ENCODE measurements at regions not wholly inside any gene's neighbourhood (a gene's known extent, or its start where the extent isn't known, plus 50 kb on each side); places are given as distances from the start of the nearest gene placed in this dataset.

DNA sequence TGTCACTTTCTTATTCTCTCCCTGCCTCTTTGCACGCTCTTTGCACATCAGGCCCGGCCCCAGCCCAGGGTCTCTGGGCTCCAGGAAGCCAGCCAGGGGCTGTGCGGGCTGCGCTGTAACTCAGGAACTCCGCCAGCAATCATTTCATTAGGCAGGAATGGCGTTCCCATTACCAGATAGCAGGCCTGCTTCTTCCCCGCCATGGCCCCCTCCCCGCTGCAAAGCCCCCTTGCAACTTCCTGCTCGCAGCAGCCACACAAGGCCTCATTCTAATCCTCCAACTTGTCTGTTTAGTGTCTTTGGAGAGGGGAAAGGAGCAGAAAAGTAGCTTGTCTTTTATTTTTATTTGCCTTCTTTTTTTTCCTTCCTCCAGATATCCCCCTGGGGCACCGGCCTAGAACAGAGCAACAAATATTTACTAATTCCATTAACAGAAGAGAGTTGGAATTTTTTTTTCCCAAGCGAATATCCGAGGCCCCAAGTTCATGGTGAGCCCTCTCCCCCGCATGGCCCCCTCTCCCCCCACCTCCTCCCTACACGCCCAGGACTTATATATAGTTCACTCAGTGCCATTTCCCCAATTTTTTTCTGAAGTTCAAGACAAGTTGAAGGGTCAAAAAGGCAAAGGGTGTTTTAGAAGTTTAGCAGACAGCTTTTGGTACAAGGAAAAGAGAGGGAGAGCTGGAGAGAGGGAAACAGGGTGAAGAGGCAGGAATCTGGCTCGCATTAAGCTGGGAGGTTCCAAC, 329.4 kb upstream of the TBX3 start:
- CTCF ChIA-PET, result no interaction called here
- no peak for DNase-seq
- intact Hi-C loops (cut with micrococcal nuclease), result no loop called here
- Mint-ChIP-seq H3K36me3 (ENCODE audit: low read depth) (no peaks in the 10 kb centered on the region), H3K27ac (no peak overlapping the region), H3K9me3 (peaks cover 15% of the 10 kb centered on the region), H3K4me1 (no peaks in the 10 kb centered on the region), H3K4me3 (no peak overlapping the region), H3K27me3 (no peaks in the 10 kb centered on the region)
- TF ChIP-seq, protein P1, sequence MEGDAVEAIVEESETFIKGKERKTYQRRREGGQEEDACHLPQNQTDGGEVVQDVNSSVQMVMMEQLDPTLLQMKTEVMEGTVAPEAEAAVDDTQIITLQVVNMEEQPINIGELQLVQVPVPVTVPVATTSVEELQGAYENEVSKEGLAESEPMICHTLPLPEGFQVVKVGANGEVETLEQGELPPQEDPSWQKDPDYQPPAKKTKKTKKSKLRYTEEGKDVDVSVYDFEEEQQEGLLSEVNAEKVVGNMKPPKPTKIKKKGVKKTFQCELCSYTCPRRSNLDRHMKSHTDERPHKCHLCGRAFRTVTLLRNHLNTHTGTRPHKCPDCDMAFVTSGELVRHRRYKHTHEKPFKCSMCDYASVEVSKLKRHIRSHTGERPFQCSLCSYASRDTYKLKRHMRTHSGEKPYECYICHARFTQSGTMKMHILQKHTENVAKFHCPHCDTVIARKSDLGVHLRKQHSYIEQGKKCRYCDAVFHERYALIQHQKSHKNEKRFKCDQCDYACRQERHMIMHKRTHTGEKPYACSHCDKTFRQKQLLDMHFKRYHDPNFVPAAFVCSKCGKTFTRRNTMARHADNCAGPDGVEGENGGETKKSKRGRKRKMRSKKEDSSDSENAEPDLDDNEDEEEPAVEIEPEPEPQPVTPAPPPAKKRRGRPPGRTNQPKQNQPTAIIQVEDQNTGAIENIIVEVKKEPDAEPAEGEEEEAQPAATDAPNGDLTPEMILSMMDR (IDR thresholded peaks at IDR 0.05), result no peak
- ATAC-seq (ENCODE audit: low read depth), result no peak
- POLR2A ChIA-PET, result no interaction called here

DNA sequence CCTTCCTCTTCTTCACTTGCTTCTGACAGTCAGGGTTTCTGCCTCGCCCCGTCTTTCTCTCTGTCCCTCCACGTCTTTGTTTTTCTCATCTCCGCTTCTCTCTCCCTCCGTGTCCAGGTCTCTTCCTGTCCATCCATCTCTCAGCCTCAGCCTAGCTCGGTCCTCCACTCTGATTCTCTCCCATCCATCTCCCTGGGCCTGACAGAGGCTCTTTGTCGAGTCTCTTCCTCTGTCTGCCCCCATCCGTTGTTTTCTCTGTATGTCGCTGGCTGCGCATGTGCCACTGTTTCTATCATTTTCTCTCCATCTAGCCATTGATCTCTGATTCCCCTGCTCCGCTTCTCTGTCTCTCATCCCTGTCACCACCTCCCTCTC, 328.9 kb upstream of the TBX3 start:
- no peaks in the 10 kb centered on the region for H3K4me1 Mint-ChIP-seq
- TF ChIP-seq, protein P1 (IDR thresholded peaks at IDR 0.05), result no peak
- ChIA-PET POLR2A (no interaction called here), CTCF (no interaction called here)
- no peak overlapping the region for H3K4me3 Mint-ChIP-seq
- ATAC-seq (ENCODE audit: low read depth), result no peak
- no peak for DNase-seq
- peaks cover 12% of the 10 kb centered on the region for H3K9me3 Mint-ChIP-seq
- intact Hi-C loops (cut with micrococcal nuclease), result no loop called here
- H3K27me3 Mint-ChIP-seq, result no peaks in the 10 kb centered on the region
- H3K36me3 Mint-ChIP-seq (ENCODE audit: low read depth), result no peaks in the 10 kb centered on the region
- no peak overlapping the region for H3K27ac Mint-ChIP-seq

DNA sequence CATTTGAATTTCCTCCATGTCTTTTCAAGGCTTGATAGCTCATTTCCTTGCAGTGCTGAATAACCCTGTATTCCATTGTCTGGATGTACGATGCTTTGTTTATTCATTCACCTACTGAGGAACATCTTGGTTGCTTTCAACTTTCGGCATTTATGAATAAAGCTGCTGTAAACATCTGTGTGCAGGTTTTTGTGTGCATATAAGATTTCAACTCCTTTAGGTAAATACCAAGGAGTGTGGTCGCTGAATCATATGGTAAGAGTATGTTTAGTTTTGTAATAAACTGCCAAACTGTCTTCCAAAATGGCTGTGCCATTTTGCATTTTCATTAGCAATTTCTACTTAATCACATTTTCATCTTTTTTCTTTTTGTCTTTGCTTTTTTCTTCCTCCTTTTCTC, 327.7 kb upstream of the TBX3 start:
- intact Hi-C loops (cut with micrococcal nuclease), result no loop called here
- POLR2A ChIA-PET, result no interaction called here
- DNase-seq (no peak), ATAC-seq (ENCODE audit: low read depth) (no peak)
- no peaks in the 10 kb centered on the region for H3K4me1 Mint-ChIP-seq
- H3K9me3 Mint-ChIP-seq, result peaks cover 11% of the 10 kb centered on the region
- TF ChIP-seq, protein P1 (IDR thresholded peaks at IDR 0.05), result no peak
- H3K27me3 Mint-ChIP-seq, result no peaks in the 10 kb centered on the region
- no peaks in the 10 kb centered on the region for H3K36me3 Mint-ChIP-seq (ENCODE audit: low read depth)
- no peak overlapping the region for H3K4me3 Mint-ChIP-seq
- no peak overlapping the region for H3K27ac Mint-ChIP-seq
- CTCF ChIA-PET, result no interaction called here

DNA sequence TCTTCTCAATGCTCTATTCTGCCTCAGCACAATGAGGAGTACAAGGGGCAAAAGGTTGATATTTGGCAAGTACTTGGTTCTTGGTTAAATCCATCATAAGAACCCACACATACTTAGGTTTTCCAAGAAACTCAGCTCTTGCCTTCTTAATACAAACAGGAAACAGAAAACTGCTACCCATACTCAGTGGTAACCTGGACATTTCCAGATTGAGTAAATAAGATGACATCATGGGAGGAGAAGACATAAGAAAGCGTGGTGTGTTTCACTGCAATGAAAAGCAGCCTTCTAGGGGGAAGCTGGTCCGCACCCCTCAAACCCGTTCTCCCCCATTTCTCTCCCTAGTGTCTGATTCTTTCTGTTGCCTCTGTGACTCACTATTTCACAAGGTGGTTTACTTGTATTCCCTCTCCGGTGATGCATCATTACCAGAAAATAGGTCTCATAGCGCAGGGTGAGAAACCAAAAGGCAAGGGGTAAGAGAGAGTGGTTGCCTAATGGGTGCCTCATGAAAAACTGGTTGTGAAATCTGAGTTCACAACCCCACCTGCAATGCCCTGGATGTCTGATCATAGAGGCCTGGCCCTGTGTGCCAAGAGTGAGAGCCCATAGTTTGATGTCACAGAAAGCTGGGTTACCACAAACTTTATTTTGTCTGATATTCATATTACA, 326.5 kb upstream of the TBX3 start:
- ATAC-seq (ENCODE audit: low read depth), result no peak
- Mint-ChIP-seq H3K4me1 (no peaks in the 10 kb centered on the region), H3K27ac (no peak overlapping the region), H3K27me3 (peaks cover 3% of the 10 kb centered on the region), H3K36me3 (ENCODE audit: low read depth) (no peaks in the 10 kb centered on the region), H3K4me3 (no peak overlapping the region), H3K9me3 (peaks cover 11% of the 10 kb centered on the region)
- TF ChIP-seq, protein P1 (IDR thresholded peaks at IDR 0.05), result no peak
- ChIA-PET POLR2A (no interaction called here), CTCF (no interaction called here)
- intact Hi-C loops (cut with micrococcal nuclease), result no loop called here
- DNase-seq, result no peak

DNA sequence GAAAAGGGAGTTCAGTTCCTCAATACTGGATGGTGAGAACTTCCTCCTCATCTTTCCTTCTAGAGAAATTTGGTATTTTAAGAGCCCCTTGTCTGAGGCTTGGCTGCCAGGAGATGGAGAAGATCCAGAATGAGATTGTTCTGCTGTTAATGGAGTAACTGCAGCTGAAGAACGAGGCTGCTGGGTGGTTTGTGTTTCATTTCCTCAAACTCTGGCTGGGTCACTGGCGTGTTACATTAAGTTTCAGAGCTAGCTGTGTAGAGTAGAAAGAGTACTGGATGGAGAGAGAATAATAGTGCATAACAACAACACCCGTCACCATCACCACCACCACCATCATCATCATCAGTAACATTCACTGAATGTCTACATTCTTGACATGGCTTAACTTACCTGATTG, 325.0 kb upstream of the TBX3 start:
- ATAC-seq (ENCODE audit: low read depth) (no peak), DNase-seq (no peak)
- intact Hi-C loops (cut with micrococcal nuclease), result no loop called here
- Mint-ChIP-seq H3K9me3 (peaks cover 11% of the 10 kb centered on the region), H3K4me3 (no peak overlapping the region), H3K4me1 (no peaks in the 10 kb centered on the region), H3K27ac (no peak overlapping the region), H3K27me3 (peaks cover 3% of the 10 kb centered on the region), H3K36me3 (ENCODE audit: low read depth) (no peaks in the 10 kb centered on the region)
- TF ChIP-seq, protein P1 (IDR thresholded peaks at IDR 0.05), result no peak
- ChIA-PET POLR2A (no interaction called here), CTCF (no interaction called here)

All from activated B cell treated with CpG ODN at 0.5 μM for 24 hours (primary cell).